Left renal cortex interstitium (tissue), 4 donors: ENCODE measurements at regions not wholly inside any gene's neighbourhood (a gene's known extent, or its start where the extent isn't known, plus 50 kb on each side); places are given as distances from the start of the nearest gene placed in this dataset.

ENCODE experiments used
- DNase-seq, 4 donors: peaks; one replicate each; pipeline ENCODE4 v3.0.0-alpha.2; 2013; ENCODE audit warnings: low read depth in 4 of 4, low spot score in 2 of 4, missing footprints in 1 of 4

DNA sequence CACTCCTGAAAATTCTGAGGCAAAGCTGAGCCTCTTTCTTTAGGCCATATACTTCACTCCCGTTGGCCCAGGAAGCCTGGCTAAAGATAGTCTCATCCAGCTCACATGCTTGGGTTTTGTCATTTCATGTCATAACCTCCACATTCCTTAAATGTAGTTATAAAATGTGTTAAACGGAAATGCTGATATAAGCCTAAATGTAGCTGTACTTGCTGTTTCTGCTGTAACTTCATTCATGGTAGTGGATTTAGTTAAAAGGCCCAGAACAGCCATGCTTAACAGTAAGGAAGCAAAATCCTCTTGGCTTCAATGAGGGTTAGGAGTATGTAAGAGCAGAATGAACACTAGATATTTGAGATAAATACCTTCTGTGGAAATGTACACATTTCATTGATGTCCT lies 135.8 kb upstream of the TMEM161B start:
- DNase-seq, result no peak

DNA sequence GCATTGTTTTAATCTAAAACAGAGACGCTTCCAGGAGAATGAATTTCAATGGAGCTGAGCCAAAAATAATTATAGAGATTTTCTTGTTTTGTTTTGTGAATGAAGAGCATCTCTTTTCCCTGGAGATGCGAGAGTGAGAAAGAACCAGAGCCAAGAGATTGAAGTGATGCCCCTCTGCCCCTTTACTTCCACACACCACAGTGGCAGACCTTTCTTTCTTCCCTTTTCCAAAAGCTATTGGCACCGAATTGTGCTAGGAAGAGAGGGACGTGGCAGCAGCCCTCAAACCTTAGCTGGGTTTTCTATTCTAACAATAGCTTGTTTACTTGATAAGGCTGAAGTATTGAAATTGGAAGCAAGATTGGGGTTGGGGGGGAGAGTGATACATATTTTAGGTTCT lies 133.0 kb upstream of the TMEM161B start:
- DNase-seq, result no peak

- no peak for DNase-seq
Observed at GRCh38 chr5:88401228-88401627, 132.6 kb upstream of the TMEM161B start.

- no peak for DNase-seq
Observed at GRCh38 chr5:88399561-88399960, 130.9 kb upstream of the TMEM161B start.

DNA sequence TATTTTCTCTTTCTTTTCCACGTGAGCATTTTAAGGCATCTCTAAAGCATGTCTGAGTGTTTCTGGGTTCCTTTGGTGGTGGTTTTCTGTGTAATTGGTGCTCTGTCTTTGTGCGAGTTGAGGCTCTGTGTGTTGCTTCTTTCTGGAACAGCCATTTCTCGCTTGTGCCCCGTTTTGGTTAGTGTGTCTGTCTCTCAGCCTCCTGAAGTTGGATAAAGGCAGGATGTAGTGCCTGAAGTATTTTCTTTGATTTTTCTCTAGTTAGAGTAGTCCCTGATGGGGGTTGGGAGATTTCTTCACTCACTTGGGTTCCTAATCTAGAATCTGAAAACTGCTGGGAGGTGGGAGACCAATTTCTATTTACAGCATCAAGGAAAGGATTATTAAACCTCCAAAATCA lies 129.7 kb upstream of the TMEM161B start:
- DNase-seq, result no peak

- no peak for DNase-seq
Observed at GRCh38 chr5:88396751-88397281, 128.2 kb upstream of the TMEM161B start.

GRCh38 chr5:88396000-88396535 lies 127.4 kb upstream of the TMEM161B start:
- no peak for DNase-seq

DNA sequence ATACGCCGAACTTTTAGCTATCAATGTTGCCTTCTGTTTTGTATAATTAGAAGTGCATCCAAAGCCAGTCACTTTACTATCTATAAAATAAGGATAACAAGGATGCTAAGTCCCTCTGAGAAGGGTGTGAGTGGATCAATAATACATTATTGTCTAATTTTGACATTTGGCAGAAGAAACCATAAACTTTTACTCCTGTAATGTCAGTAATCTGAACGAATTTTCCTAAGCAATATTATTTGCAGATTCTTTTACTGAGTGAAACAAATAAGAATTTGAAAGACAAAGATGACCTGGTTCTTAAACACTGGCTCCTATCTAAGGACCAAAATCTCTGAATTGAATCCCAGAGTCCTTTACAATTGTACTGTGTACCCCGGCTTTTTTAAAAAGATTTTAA lies 126.6 kb upstream of the TMEM161B start:
- no peak for DNase-seq

GRCh38 chr5:88394536-88395175 lies 126.0 kb upstream of the TMEM161B start:
- no peak for DNase-seq

DNA sequence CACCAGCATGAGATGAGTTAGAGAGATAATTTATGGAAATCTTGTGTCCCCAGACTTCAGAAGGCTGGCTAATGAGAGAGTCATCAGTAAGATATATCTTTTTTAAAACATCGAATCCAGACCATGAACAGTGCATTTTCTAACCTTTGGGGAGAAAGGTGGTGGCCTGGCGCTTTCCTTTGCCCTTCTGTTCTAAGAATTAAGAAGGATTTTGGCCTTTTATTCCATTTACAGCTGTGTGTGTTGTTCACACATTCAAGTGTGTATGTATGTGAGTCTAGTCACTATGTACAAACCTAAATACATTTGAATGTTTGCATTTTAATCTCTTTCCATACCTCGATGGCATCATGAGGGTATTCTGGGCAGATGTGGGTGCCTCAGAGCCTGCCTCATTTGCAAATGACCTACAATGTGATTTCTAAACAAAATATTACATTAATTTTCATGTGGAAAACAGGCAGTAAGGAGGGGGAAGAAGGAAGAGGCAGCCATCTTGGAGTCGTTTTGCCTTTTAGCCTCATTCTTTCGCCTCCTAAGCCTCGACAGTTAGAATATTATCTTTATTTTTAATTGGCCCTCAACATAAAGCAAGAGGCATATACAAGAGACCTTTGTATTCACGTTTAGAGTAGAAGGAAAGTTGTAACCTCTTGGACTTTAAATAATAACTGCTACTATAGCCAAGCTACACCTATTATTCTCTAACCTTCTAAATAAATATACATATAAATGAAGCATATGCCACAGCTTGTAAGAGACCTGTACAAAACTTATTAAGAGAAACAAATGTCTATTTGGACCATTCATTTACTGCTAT lies 125.3 kb upstream of the TMEM161B start:
- DNase-seq, result no peak

GRCh38 chr5:88393042-88393441 lies 124.4 kb upstream of the TMEM161B start:
- DNase-seq, result no peak

DNA sequence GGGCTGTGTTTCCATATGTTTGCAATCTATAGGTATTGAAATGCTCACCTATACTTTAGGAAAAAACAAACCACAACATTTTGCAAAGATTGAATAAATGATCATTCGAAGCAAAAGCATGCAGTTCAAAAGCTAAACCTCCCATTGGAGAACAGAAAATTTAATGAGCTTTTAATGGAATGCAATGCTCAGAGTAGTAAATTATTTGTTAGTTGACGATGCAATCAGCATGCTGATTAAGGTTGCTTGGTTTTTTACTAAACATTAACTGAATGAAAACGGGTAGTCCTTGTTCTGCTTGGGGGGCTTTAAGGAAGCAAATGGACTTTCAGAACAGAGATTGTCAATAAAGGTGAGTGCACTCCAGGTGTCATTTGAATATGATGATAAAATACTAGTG lies 123.3 kb upstream of the TMEM161B start:
- peak in 1 of 4 donors; percentile 33 for DNase-seq

DNA sequence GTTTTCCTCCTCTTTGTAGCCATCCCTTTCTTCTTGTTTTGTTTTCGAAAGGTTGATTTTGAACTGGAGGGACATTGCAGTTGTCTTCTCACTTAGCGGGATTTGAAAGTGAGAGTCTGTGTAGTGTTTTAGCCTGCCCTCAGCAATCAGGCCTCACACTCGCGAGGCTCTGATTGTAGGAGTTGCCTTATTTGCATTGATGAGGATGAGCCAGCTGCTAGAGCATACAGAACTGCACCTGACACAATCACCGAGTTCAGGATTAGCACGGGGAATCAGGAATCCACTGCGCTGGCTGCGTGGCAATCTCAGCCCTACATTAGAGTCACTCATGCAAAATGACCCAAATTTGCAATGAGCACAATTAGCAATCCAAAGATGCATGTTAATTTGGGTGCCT lies 122.5 kb upstream of the TMEM161B start:
- no peak for DNase-seq

DNA sequence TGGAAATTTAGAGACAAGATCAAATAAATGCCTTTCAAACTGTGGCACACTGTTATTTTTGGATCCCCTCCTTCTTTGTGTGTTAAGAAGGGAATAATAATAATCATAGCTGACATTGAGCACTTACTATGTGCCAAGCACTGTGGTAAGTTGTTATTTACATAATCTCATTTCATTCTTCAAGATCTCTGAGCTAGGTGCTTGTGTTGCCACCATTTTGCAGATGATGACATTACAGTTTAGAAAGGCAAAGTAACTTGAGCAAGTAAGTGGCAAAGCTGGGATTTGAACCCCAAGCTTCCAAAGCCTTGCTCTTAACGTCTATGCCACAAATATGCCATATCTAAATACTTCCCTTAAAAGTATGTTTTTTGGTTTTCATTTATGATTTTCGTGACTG lies 121.8 kb upstream of the TMEM161B start:
- DNase-seq, result no peak

GRCh38 chr5:88390096-88390441 lies 121.4 kb upstream of the TMEM161B start:
- DNase-seq, result no peak

DNA sequence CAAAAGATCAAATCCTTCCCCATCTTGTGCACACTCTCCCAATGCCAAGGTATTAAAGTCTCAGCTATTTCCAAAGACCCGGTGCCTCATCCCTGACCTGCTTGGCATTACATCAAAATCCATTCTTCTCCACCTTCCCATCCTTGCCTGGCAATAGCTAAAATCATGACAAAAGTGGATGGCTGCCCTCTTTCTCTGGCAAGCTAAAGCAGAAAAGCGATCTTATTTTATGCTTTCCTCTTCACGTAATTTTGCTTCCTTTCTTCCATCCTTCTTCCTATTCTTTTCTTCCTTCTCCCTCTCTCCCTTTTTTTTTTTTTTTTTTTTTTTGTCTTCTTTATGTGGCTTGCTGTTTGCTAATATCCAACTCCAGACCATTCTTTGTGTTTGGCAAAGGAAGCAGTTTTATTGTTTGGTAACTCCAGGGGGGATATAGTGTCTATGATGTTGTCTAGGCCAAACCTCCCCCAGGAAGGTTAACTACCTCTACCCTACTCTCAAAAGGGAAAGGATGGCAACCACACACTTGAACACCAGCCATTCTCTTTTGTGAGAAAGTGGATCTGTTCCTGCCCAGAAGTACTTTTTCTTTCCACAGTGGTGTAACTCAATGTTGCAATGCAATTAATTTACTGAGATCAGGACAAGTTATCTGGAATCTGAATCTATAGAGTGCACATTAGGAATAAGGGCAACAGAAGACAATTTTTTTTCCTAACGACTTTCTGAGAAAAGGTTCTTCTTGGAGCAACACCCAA lies 120.9 kb upstream of the TMEM161B start:
- DNase-seq, result no peak

DNA sequence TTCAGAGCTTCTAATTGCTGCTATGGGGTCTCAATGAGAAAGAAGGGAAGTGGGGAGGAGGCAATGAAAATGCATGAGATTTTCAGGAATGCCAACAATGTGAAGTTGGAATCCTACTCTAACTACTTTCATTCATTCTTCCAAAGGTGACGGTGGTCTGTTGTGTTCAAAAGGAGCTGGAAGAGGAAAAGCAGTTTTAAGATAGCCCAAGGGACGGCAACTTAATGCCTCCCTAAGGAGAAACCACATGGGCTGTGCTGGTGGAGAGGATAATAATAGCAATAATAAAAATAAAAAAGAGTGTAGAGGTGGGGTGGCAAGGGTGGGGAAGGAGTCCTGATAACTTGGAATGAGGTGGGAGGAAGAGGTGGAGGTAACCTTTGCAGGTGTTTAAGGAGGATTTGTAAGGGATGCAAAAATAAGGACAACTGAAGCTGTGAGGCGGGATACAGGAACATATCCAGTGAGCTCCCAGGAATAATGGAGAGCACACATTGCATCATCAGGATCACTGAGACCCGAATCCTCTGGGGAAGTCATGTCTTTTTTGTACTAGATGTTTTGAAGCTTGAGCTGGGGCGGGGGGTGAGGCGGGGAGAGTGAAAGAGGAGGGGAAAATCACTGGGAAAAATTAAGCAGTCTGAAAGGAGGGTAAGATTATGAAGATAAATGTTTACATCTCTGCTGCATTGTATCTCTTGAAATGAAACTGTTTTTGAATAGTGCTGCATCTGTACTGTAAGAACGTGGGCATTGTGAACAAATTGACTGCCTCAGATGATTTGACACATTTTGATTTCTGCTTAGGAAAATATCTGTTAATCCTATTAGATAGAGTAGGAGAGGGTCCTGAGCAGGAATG lies 120.1 kb upstream of the TMEM161B start:
- no peak for DNase-seq

DNA sequence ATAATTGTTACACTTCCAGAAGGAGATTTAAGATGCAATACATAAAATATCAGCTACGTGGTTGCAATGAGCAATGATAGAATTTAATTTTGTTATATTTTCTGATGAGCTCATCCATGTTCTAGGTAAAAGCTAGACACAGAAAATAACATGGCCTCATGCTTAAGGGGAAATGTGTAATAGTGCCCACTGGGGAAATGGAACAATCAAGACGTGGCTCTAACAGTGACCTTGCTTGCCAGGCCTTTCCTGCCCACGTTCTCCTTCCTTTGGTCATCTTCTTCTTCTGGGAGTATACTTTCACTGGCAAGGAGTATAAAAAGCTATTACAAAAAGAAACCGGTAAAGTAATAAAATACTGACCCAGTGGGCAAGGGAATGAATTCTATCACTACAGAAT lies 116.2 kb upstream of the TMEM161B start:
- no peak for DNase-seq

DNA sequence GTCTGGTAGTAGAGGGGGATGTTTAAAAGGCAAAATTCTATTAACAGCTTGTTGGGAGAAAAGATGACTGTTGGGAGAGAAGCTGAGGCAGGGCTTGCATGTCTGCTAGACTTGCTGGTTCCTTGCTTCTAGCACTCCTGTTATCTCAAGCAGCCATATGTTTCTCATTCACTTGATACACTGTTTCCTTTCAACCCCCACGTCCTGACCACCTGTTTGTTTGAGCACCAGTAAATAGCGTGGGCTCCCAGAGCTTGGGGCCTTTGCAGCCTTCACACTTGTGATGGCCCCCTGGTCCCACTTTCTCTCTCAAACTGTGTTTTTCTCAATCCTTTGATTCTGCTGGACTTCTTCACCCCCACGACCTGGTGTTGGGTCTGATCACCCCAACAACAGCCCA lies 111.7 kb upstream of the TMEM161B start:
- no peak for DNase-seq
